ENCODE measurements at regions not wholly inside any gene's neighbourhood (a gene's known extent, or its start where the extent isn't known, plus 50 kb on each side); places are given as distances from the start of the nearest gene placed in this dataset.
"Not testable (repeated sequence)": the region's sequence is repeated elsewhere in the genome, so short reads cannot be mapped to it uniquely, and the experiment has no call there.

GRCh38 chr5:152477536-152477935 is 72.5 kb upstream of the NMUR2 start:
- 77 to 88% methylated on average over 2 of the region's 2 CpGs for WGBS, 2 donors
- H3K4me1 ChIP-seq: no peaks in the 10 kb centered on the region
- TF ChIP-seq POLR2AphosphoS5 (IDR thresholded peaks at IDR 0.05) (no peak), CTCF (IDR thresholded peaks at IDR 0.05) (no peak), EP300 (IDR thresholded peaks at IDR 0.05) (no peak), POLR2A (IDR thresholded peaks at IDR 0.05) (no peak)
- H3K36me3 ChIP-seq: no peaks in the 10 kb centered on the region
- no peak overlapping the region for H3K4me3 ChIP-seq
- no peak for ATAC-seq (ENCODE audit: low FRiP score in 2 of 2)
- DNase-seq: no peak
- H3K27me3 ChIP-seq: no peaks in the 10 kb centered on the region
- no peaks in the 10 kb centered on the region for H3K9me3 ChIP-seq
- no peak overlapping the region for H3K27ac ChIP-seq

GRCh38 chr5:152479866-152480265 is 74.8 kb upstream of the NMUR2 start:
- not testable (repeated sequence) for H3K36me3 ChIP-seq; H3K27ac ChIP-seq; ATAC-seq (ENCODE audit: low FRiP score in 2 of 2); H3K9me3 ChIP-seq; H3K27me3 ChIP-seq; H3K4me1 ChIP-seq; H3K4me3 ChIP-seq
- 96% methylated on average over 13 of the region's 35 CpGs; no CpG with 5 or more reads in 1 of the 2 donors for WGBS, 2 donors
- DNase-seq: peak in 1 of 2 donors; percentile 65

GRCh38 chr5:152480677-152481076 is 75.6 kb upstream of the NMUR2 start:
- H3K27ac ChIP-seq; H3K4me1 ChIP-seq; H3K4me3 ChIP-seq; H3K9me3 ChIP-seq; H3K36me3 ChIP-seq; DNase-seq; ATAC-seq (ENCODE audit: low FRiP score in 2 of 2); H3K27me3 ChIP-seq: not testable (repeated sequence)
- 85 to 91% methylated on average over 12 of the region's 12 CpGs for WGBS, 2 donors

- Histone ChIP-seq H3K4me1 (no peaks in the 10 kb centered on the region), H3K27me3 (no peaks in the 10 kb centered on the region), H3K27ac (no peak overlapping the region), H3K36me3 (no peaks in the 10 kb centered on the region), H3K4me3 (no peak overlapping the region), H3K9me3 (no peaks in the 10 kb centered on the region)
- no peak for DNase-seq
- ATAC-seq (ENCODE audit: low FRiP score in 2 of 2): no peak
- TF ChIP-seq EP300 (IDR thresholded peaks at IDR 0.05): no peak
- no peak for TF ChIP-seq POLR2AphosphoS5 (IDR thresholded peaks at IDR 0.05)
- TF ChIP-seq POLR2A (IDR thresholded peaks at IDR 0.05): no peak
- no peak for TF ChIP-seq CTCF (IDR thresholded peaks at IDR 0.05)
- WGBS, 2 donors: 76 to 81% methylated on average over 5 of the region's 5 CpGs
Observed at GRCh38 chr5:152487130-152487529, 82.1 kb upstream of the NMUR2 start.

- no peaks in the 10 kb centered on the region for H3K36me3 ChIP-seq
- TF ChIP-seq CTCF (IDR thresholded peaks at IDR 0.05) (no peak), POLR2A (IDR thresholded peaks at IDR 0.05) (no peak), POLR2AphosphoS5 (IDR thresholded peaks at IDR 0.05) (no peak), EP300 (IDR thresholded peaks at IDR 0.05) (no peak)
- H3K27me3 ChIP-seq: no peaks in the 10 kb centered on the region
- H3K4me1 ChIP-seq: no peaks in the 10 kb centered on the region
- H3K4me3 ChIP-seq: no peak overlapping the region
- no peaks in the 10 kb centered on the region for H3K9me3 ChIP-seq
- ATAC-seq (ENCODE audit: low FRiP score in 2 of 2) (no peak), DNase-seq (no peak)
- H3K27ac ChIP-seq: no peak overlapping the region
- WGBS, 2 donors: 52 to 65% methylated on average over 2 of the region's 2 CpGs
Observed at GRCh38 chr5:152488869-152489268, 83.8 kb upstream of the NMUR2 start.

GRCh38 chr5:152499814-152500535 is 94.9 kb upstream of the NMUR2 start:
- no peak for ATAC-seq (ENCODE audit: low FRiP score in 2 of 2)
- no peak for TF ChIP-seq POLR2AphosphoS5 (IDR thresholded peaks at IDR 0.05)
- TF ChIP-seq EP300 (IDR thresholded peaks at IDR 0.05): no peak
- no peak for TF ChIP-seq POLR2A (IDR thresholded peaks at IDR 0.05)
- no peak for TF ChIP-seq CTCF (IDR thresholded peaks at IDR 0.05)

More at GRCh38 chr5:152499814-152500535, 94.9 kb upstream of the NMUR2 start:
- DNase-seq: no peak
- Histone ChIP-seq H3K36me3 (no peaks in the 10 kb centered on the region), H3K27ac (no peak overlapping the region), H3K4me3 (no peak overlapping the region), H3K9me3 (no peaks in the 10 kb centered on the region), H3K4me1 (no peaks in the 10 kb centered on the region), H3K27me3 (no peaks in the 10 kb centered on the region)
- 31 to 32% methylated on average over 4 of the region's 4 CpGs for WGBS, 2 donors

Measured in upper lobe of left lung (tissue), 6 donors.